ENCODE measurements at regions not wholly inside any gene's neighbourhood (a gene's known extent, or its start where the extent isn't known, plus 50 kb on each side); places are given as distances from the start of the nearest gene placed in this dataset.

DNA sequence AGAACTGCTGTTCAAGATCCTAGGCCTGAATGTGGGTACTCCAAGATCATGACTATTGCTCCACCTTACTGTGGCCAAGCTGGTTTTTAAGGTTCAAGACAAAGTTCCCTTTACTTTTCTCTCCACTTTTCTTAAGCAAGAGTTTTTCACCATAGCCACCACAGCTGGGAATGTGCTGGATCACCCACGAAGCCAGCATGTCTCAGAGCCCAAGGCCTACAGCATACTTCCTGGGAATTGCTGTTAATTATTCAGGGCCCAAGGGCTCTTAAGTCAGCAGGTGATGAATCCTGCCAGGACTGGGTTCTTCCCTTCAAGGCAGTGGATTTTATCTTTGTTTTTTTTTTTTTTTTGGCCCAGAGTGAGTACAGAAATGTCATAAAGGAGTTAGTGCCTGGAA lies 149.4 kb upstream of the TUSC1 start:
- TF ChIP-seq CTCF (IDR thresholded peaks at IDR 0.05): no peak
- H3K36me3 Mint-ChIP-seq (ENCODE audit: low read depth): no peaks in the 10 kb centered on the region
- no peak overlapping the region for H3K27ac Mint-ChIP-seq (ENCODE audit: unreplicated experiment)
- H3K4me1 Mint-ChIP-seq (ENCODE audit: low read depth): no peaks in the 10 kb centered on the region
- no peak overlapping the region for H3K4me3 Mint-ChIP-seq (ENCODE audit: unreplicated experiment)
- H3K9me3 Mint-ChIP-seq (ENCODE audit: low read depth): peaks cover 35% of the 10 kb centered on the region
- DNase-seq (ENCODE audit: low spot score): no peak
- peaks cover 2% of the 10 kb centered on the region for H3K27me3 Mint-ChIP-seq (ENCODE audit: low read depth)

DNA sequence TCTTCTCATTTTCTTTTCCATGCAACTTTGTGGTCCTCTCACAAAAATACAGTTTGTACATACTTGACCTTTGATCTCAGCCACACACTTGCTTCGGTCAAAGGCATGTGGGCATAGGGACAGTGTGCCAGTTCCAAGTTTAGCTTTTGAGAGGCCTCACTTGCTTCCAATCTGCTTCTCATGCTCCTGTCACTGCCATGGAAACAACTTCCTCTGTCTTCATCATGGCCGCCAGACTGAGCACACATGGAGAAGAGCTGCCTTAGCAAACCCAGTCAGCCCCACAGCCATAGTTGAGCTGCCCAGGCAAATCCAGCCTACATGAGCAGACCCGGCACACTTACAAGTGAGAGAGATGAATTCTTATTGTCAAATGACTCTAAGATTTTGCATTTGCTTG lies 138.2 kb upstream of the TUSC1 start:
- TF ChIP-seq CTCF (IDR thresholded peaks at IDR 0.05): no peak
- DNase-seq (ENCODE audit: low spot score): no peak
- no peaks in the 10 kb centered on the region for H3K36me3 Mint-ChIP-seq (ENCODE audit: low read depth)
- H3K27ac Mint-ChIP-seq (ENCODE audit: unreplicated experiment): no peak overlapping the region
- no peak overlapping the region for H3K4me3 Mint-ChIP-seq (ENCODE audit: unreplicated experiment)
- H3K9me3 Mint-ChIP-seq (ENCODE audit: low read depth): peaks cover 3% of the 10 kb centered on the region
- H3K4me1 Mint-ChIP-seq (ENCODE audit: low read depth): no peaks in the 10 kb centered on the region
- peaks cover 4% of the 10 kb centered on the region for H3K27me3 Mint-ChIP-seq (ENCODE audit: low read depth)

- H3K27me3 Mint-ChIP-seq (ENCODE audit: low read depth): no peaks in the 10 kb centered on the region
- H3K36me3 Mint-ChIP-seq (ENCODE audit: low read depth): no peaks in the 10 kb centered on the region
- no peak overlapping the region for H3K27ac Mint-ChIP-seq (ENCODE audit: unreplicated experiment)
- H3K9me3 Mint-ChIP-seq (ENCODE audit: low read depth): peaks cover 11% of the 10 kb centered on the region
- no peak for TF ChIP-seq CTCF (IDR thresholded peaks at IDR 0.05)
- DNase-seq (ENCODE audit: low spot score): no peak
- no peak overlapping the region for H3K4me3 Mint-ChIP-seq (ENCODE audit: unreplicated experiment)
- no peaks in the 10 kb centered on the region for H3K4me1 Mint-ChIP-seq (ENCODE audit: low read depth)
Observed at GRCh38 chr9:25814023-25814422, 135.8 kb upstream of the TUSC1 start.

DNA sequence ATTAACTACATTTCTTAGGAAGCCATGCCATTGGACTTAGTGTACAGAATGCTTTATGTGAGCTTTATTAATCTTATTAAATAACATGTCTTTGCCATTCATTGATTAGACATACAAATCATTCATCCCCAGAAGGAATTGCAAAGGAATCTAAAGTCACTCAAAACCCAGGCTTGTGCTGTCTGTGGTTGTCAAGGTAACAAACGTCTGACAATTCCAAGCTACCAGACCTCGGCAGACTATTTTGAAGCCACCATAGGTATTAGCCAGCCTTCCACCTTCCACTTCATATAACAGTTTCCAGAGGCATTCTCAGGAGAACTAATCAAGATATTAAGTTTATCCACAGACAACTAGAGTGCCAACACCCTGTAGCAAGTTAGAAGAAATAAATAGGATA lies 135.2 kb upstream of the TUSC1 start:
- TF ChIP-seq CTCF (IDR thresholded peaks at IDR 0.05): no peak
- no peak overlapping the region for H3K4me3 Mint-ChIP-seq (ENCODE audit: unreplicated experiment)
- no peak overlapping the region for H3K27ac Mint-ChIP-seq (ENCODE audit: unreplicated experiment)
- no peaks in the 10 kb centered on the region for H3K27me3 Mint-ChIP-seq (ENCODE audit: low read depth)
- H3K36me3 Mint-ChIP-seq (ENCODE audit: low read depth): no peaks in the 10 kb centered on the region
- H3K9me3 Mint-ChIP-seq (ENCODE audit: low read depth): peaks cover 11% of the 10 kb centered on the region
- DNase-seq (ENCODE audit: low spot score): no peak
- no peaks in the 10 kb centered on the region for H3K4me1 Mint-ChIP-seq (ENCODE audit: low read depth)

GRCh38 chr9:25808554-25808953 lies 130.3 kb upstream of the TUSC1 start:
- TF ChIP-seq CTCF (IDR thresholded peaks at IDR 0.05): no peak
- Mint-ChIP-seq H3K27me3 (ENCODE audit: low read depth) (peaks cover 2% of the 10 kb centered on the region), H3K4me1 (ENCODE audit: low read depth) (no peaks in the 10 kb centered on the region), H3K9me3 (ENCODE audit: low read depth) (peaks cover 11% of the 10 kb centered on the region), H3K36me3 (ENCODE audit: low read depth) (no peaks in the 10 kb centered on the region), H3K4me3 (ENCODE audit: unreplicated experiment) (no peak overlapping the region), H3K27ac (ENCODE audit: unreplicated experiment) (no peak overlapping the region)
- DNase-seq (ENCODE audit: low spot score): no peak
